SK-N-SH (cell line): ENCODE measurements at regions not wholly inside any gene's neighbourhood (a gene's known extent, or its start where the extent isn't known, plus 50 kb on each side); places are given as distances from the start of the nearest gene placed in this dataset.
A peak's percentile ranks its signal among the peaks of the same experiment; 100 is the strongest.

Experiments used
- CTCF ChIA-PET: fragments of 300-600, 350-600 bp; formaldehyde crosslinking; extraction: SDS; loops from one replicate; lab custom pipeline; 2021; lab: Yijun Ruan, JAX
- POLR2A ChIA-PET: fragments of 350-600 bp; sonication (Branson Sonifier 250); formaldehyde crosslinking; extraction: SDS; loops from one replicate; lab custom pipeline; 2020; ENCODE audit warnings: antibody characterized with exemption, inconsistent platforms; lab: Yijun Ruan, JAX
- DNase-seq: peaks from one replicate; pipeline ENCODE4 v3.0.0; 2012
- H2AFZ ChIP-seq: fragments of 200-600 bp; sonication (generic); 2 replicates; pipeline ENCODE4 v1.8.1; 2016; ENCODE audit warnings: antibody characterized with exemption, mild to moderate bottlenecking, low read depth
- H3F3A ChIP-seq: fragments of 200-600 bp; sonication (generic); replicated peaks from 2 replicates; pipeline ENCODE3; 2016; ENCODE audit warnings: antibody characterized with exemption, mild to moderate bottlenecking; ENCODE audit not compliant: insufficient read depth
- H3K27ac ChIP-seq, 2 experiments: fragments of 200-500 bp in 1 of 2; fragments of 200-600 bp in 1 of 2; sonication (Bioruptor generic) in 1 of 2; sonication (generic), shearing (Covaris generic) in 1 of 2; 2 replicates each; pipeline versions ENCODE4 v1.5.1 to v1.6.1; 2014 to 2016; ENCODE audit warnings: low read depth in 2 of 2, inconsistent platforms in 1 of 2, low read length in 1 of 2, mild to moderate bottlenecking in 1 of 2, mixed read lengths in 1 of 2
- H3K27me3 ChIP-seq: fragments of 200-600 bp; sonication (generic), shearing (Covaris generic); 2 replicates; pipeline ENCODE4 v1.6.1; 2016; ENCODE audit warnings: mixed run types; ENCODE audit not compliant: insufficient read depth
- H3K36me3 ChIP-seq, 2 experiments: fragments of 200-500 bp in 1 of 2; fragments of 200-600 bp in 1 of 2; sonication (Bioruptor generic) in 1 of 2; sonication (generic) in 1 of 2; replicated peaks in 1 of 2; 2 replicates each; pipeline versions ENCODE3 to v1.5.1; 2014 to 2016; ENCODE audit warnings: low read length in 1 of 2, mild to moderate bottlenecking in 1 of 2; ENCODE audit not compliant: insufficient read depth in 2 of 2, control insufficient read depth in 1 of 2
- H3K4me1 ChIP-seq, 2 experiments: fragments of 200-500 bp in 1 of 2; fragments of 200-600 bp in 1 of 2; sonication (Bioruptor generic) in 1 of 2; sonication (generic), shearing (Covaris generic) in 1 of 2; 2 replicates each; pipeline versions ENCODE4 v1.5.1 to v1.6.1; 2014 to 2016; ENCODE audit warnings: low read depth in 1 of 2, low read length in 1 of 2, mixed run types in 1 of 2; ENCODE audit not compliant: insufficient read depth in 2 of 2, control insufficient read depth in 1 of 2
- H3K4me2 ChIP-seq: fragments of 200-600 bp; sonication (generic), shearing (Covaris generic); 2 replicates; pipeline ENCODE4 v1.6.1; 2017; ENCODE audit warnings: mixed run types
- H3K4me3 ChIP-seq, 2 experiments: fragments of 200-500 bp in 1 of 2; fragments of 200-600 bp in 1 of 2; sonication (Bioruptor generic) in 1 of 2; sonication (generic), shearing (Covaris generic) in 1 of 2; 2 replicates each; pipeline versions ENCODE4 v1.5.1 to v1.8.1; 2014 to 2016; ENCODE audit warnings: low read depth in 2 of 2, inconsistent platforms in 1 of 2, low read length in 1 of 2, mild to moderate bottlenecking in 1 of 2, mixed read lengths in 1 of 2, moderate library complexity in 1 of 2
- H3K79me2 ChIP-seq: fragments of 200-600 bp; sonication (generic); 2 replicates; pipeline ENCODE4 v1.8.1; 2017; ENCODE audit warnings: mild to moderate bottlenecking; ENCODE audit not compliant: insufficient read depth
- H3K9ac ChIP-seq: fragments of 200-600 bp; sonication (generic); 2 replicates; pipeline ENCODE4 v1.6.1; 2017; ENCODE audit warnings: mixed run types
- H3K9me2 ChIP-seq: fragments of 200-600 bp; sonication (generic); 2 replicates; pipeline ENCODE4 v1.6.1; 2017; ENCODE audit warnings: mixed run types
- H3K9me3 ChIP-seq: fragments of 200-600 bp; sonication (generic); 2 replicates; pipeline ENCODE4 v1.6.1; 2017; ENCODE audit warnings: mixed run types, mild to moderate bottlenecking, moderate library complexity
- H4K20me1 ChIP-seq: fragments of 200-600 bp; sonication (generic); 2 replicates; pipeline ENCODE4 v1.6.1; 2017; ENCODE audit warnings: mild to moderate bottlenecking, mixed run types; ENCODE audit not compliant: insufficient read depth
- CHD2 ChIP-seq: fragments of 150-350 bp; IDR thresholded peaks from 2 replicates; pipeline ENCODE4 v1.6.1; 2018; ENCODE audit warnings: low read length; ENCODE audit not compliant: partially characterized antibody
- EP300 ChIP-seq, 2 experiments: IDR thresholded peaks; 2 replicates each; pipeline versions ENCODE4 v1.4.0 to v1.6.1; 2012; ENCODE audit warnings: borderline replicate concordance in 1 of 2, low read depth in 1 of 2, low read length in 1 of 2
- FOSL2 ChIP-seq: IDR thresholded peaks from 2 replicates; pipeline ENCODE4 v1.4.0; 2012; ENCODE audit warnings: low read depth, mild to moderate bottlenecking, moderate library complexity, borderline replicate concordance
- FOXM1 ChIP-seq: IDR thresholded peaks from 2 replicates; pipeline ENCODE4 v1.4.0; 2012; ENCODE audit warnings: low read depth, mild to moderate bottlenecking
- GABPA ChIP-seq: IDR thresholded peaks from 2 replicates; pipeline ENCODE4 v1.4.0; 2012; ENCODE audit warnings: low read depth, mild to moderate bottlenecking
- NFIC ChIP-seq: IDR thresholded peaks from 2 replicates; pipeline ENCODE4 v1.4.0; 2012; ENCODE audit warnings: borderline replicate concordance
- RAD21 ChIP-seq: IDR thresholded peaks from 2 replicates; pipeline ENCODE4 v1.6.1; 2012; ENCODE audit warnings: mild to moderate bottlenecking, low read length
- RCOR1 ChIP-seq: fragments of 150-350 bp; IDR thresholded peaks from 2 replicates; pipeline ENCODE4 v1.6.1; 2017; ENCODE audit warnings: antibody characterized with exemption, low read length
- RFX5 ChIP-seq: IDR thresholded peaks from 2 replicates; pipeline ENCODE4 v1.6.1; 2012; ENCODE audit warnings: mild to moderate bottlenecking, improper control_type of control experiment, low read length
- RXRA ChIP-seq: IDR thresholded peaks from 2 replicates; pipeline ENCODE4 v1.4.0; 2012; ENCODE audit warnings: low read depth, mild to moderate bottlenecking, borderline replicate concordance
- SIN3A ChIP-seq: IDR thresholded peaks from 2 replicates; pipeline ENCODE4 v1.6.1; 2012; ENCODE audit warnings: low read depth, mild to moderate bottlenecking, low read length, moderate library complexity, borderline replicate concordance
- TCF12 ChIP-seq: IDR thresholded peaks from 2 replicates; pipeline ENCODE4 v1.4.0; 2012
- WGBS: methylation state at CpG from one replicate; pipeline ENCODE4 v1.1.6; 2017; ENCODE audit warnings: low lambda C conversion rate; 5-methylcytosine and 5-hydroxymethylcytosine counted together
- TF ChIP-seq, protein P1 (sequence below): IDR thresholded peaks from 2 replicates; pipeline ENCODE4 v1.4.0; 2012; ENCODE audit warnings: low read depth
- TF ChIP-seq, protein P2 (sequence below): fragments of 200-600 bp; sonication (generic); IDR thresholded peaks from 2 replicates; pipeline ENCODE4 v1.6.1; 2017; ENCODE audit warnings: antibody characterized with exemption, mild to moderate bottlenecking, moderate library complexity
- TF ChIP-seq, protein P3 (sequence below): IDR thresholded peaks from 2 replicates; pipeline ENCODE4 v1.4.0; 2012; ENCODE audit warnings: low read depth, borderline replicate concordance
- TF ChIP-seq, protein P4 (sequence below): IDR thresholded peaks from 2 replicates; pipeline ENCODE4 v1.6.1; 2012; ENCODE audit warnings: mild to moderate bottlenecking, low read depth, low read length, moderate library complexity

DNA sequence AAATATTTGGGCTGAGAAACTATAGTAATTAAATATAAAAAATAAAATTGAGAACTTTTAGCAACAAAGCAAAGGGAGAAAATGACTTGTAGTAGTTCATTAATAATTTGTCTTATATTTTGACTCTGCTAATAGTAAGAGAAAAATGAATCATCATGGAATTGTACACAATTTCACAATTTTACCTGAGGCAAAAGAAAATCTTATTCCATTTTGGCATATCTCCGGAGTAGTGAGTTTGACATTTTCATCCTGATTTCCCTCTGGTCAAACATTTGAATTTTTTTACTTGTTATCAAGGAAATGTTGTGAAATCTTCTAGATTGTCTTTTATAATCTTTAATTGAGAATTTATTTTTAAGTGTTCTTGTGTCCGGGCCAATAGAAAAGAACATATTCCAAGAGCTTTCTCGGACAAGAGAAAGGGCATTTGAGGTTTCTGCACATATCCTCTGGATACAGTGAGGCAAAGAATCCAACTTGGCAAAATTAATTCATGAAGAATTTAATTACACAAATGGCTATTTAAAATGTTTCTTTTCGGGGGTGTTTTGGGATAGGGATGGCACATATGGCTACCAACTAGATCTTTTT, 89.3 kb upstream of the IGSF10 start:
- POLR2A ChIA-PET: no interaction called here
- Histone ChIP-seq H3K36me3 (no peaks in the 10 kb centered on the region), H2AFZ (no peak overlapping the region), H3K4me2 (no peak overlapping the region), H3K9me2 (no peaks in the 10 kb centered on the region), H3K27ac (peak overlapping the region in 1 of 2 experiments; percentile 60; a peak in 1 of 4 replicates), H3F3A (no peaks in the 10 kb centered on the region), H4K20me1 (no peaks in the 10 kb centered on the region), H3K4me3 (no peak overlapping the region), H3K79me2 (no peaks in the 10 kb centered on the region), H3K9ac (no peak overlapping the region), H3K27me3 (no peaks in the 10 kb centered on the region), H3K4me1 (peaks cover 0 to 6% of the 10 kb centered on the region in 2 experiments; a peak in 3 of 4 replicates), H3K9me3 (no peaks in the 10 kb centered on the region)
- TF ChIP-seq CHD2 (no peak), RFX5 (no peak), EP300 (IDR thresholded peaks at IDR 0.05; ENCODE audit: borderline replicate concordance in 1 of 2, low read depth in 1 of 2, low read length in 1 of 2) (no peak)
- no peak for DNase-seq
- WGBS: 55% methylated on average over 4 of the region's 4 CpGs
- CTCF ChIA-PET: interaction anchor here (0.6 kb wide), 1 partner anchor 43 kb away, joined by 3 read pairs; no protein-coding TSS in a partner anchor

DNA sequence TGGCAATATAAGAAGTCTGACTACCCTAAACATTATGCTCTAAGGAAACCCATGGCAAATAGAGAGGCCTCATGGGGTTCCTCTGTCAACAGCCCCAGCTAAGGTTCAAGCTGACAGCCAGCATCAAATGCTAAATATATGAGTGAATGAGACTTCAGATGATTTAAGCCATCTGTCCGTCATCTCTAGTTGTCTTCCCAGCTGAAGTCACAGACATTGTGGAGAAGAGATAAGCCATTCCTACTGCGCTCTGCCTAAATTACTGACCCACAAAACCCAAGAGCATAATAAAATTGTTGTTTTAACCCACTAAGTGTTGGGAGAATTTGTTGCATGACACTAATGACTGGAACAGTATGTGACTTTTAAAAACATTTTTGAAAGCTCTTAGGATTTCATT, 87.3 kb upstream of the IGSF10 start:
- no peak overlapping the region for H3K4me3 ChIP-seq
- no peak for DNase-seq

DNA sequence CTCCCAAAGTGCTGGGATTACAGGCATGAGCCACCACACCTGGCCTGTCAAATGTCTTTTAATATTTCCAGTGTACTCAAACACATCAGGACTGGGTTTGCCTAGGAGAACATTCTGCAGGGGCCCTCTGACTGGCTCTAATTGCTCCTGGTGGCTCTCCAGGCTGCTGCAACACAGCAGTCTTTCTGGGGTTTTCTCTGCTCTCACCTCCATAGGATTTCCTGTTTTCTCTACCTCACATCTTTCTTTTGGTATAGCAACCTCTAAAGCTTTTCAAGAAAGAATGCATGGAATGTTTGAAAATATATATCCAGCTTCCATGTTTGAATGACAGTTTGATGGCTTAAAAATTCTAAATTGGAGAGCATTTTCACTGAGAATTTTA, 83.3 kb upstream of the IGSF10 start:
- no peak overlapping the region for H3K4me3 ChIP-seq
- peaks cover 7 to 18% of the 10 kb centered on the region in 2 experiments; a peak in 3 of 4 replicates for H3K4me1 ChIP-seq
- no peak overlapping the region for H3K4me2 ChIP-seq
- H4K20me1 ChIP-seq: no peaks in the 10 kb centered on the region
- CTCF ChIA-PET: no interaction called here
- H3K9me3 ChIP-seq: no peaks in the 10 kb centered on the region
- H3F3A ChIP-seq: peaks cover 20% of the 10 kb centered on the region
- H3K36me3 ChIP-seq: no peaks in the 10 kb centered on the region
- no peaks in the 10 kb centered on the region for H3K9me2 ChIP-seq
- no peak overlapping the region for H3K27ac ChIP-seq
- POLR2A ChIA-PET: no interaction called here
- no peaks in the 10 kb centered on the region for H3K27me3 ChIP-seq
- DNase-seq: no peak
- H2AFZ ChIP-seq: no peak overlapping the region
- H3K9ac ChIP-seq: no peak overlapping the region
- no peaks in the 10 kb centered on the region for H3K79me2 ChIP-seq
- TF ChIP-seq RAD21 (no peak), NFIC (no peak), TCF12 (no peak), SIN3A (no peak), GABPA (no peak), FOSL2 (no peak), RXRA (no peak), RCOR1 (no peak), FOXM1 (no peak)
- TF ChIP-seq, protein P1, sequence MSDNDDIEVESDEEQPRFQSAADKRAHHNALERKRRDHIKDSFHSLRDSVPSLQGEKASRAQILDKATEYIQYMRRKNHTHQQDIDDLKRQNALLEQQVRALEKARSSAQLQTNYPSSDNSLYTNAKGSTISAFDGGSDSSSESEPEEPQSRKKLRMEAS: no peak
- TF ChIP-seq, protein P2, sequence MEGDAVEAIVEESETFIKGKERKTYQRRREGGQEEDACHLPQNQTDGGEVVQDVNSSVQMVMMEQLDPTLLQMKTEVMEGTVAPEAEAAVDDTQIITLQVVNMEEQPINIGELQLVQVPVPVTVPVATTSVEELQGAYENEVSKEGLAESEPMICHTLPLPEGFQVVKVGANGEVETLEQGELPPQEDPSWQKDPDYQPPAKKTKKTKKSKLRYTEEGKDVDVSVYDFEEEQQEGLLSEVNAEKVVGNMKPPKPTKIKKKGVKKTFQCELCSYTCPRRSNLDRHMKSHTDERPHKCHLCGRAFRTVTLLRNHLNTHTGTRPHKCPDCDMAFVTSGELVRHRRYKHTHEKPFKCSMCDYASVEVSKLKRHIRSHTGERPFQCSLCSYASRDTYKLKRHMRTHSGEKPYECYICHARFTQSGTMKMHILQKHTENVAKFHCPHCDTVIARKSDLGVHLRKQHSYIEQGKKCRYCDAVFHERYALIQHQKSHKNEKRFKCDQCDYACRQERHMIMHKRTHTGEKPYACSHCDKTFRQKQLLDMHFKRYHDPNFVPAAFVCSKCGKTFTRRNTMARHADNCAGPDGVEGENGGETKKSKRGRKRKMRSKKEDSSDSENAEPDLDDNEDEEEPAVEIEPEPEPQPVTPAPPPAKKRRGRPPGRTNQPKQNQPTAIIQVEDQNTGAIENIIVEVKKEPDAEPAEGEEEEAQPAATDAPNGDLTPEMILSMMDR: no peak
- TF ChIP-seq, protein P3, sequence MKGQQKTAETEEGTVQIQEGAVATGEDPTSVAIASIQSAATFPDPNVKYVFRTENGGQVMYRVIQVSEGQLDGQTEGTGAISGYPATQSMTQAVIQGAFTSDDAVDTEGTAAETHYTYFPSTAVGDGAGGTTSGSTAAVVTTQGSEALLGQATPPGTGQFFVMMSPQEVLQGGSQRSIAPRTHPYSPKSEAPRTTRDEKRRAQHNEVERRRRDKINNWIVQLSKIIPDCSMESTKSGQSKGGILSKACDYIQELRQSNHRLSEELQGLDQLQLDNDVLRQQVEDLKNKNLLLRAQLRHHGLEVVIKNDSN: no peak
- TF ChIP-seq, protein P4, sequence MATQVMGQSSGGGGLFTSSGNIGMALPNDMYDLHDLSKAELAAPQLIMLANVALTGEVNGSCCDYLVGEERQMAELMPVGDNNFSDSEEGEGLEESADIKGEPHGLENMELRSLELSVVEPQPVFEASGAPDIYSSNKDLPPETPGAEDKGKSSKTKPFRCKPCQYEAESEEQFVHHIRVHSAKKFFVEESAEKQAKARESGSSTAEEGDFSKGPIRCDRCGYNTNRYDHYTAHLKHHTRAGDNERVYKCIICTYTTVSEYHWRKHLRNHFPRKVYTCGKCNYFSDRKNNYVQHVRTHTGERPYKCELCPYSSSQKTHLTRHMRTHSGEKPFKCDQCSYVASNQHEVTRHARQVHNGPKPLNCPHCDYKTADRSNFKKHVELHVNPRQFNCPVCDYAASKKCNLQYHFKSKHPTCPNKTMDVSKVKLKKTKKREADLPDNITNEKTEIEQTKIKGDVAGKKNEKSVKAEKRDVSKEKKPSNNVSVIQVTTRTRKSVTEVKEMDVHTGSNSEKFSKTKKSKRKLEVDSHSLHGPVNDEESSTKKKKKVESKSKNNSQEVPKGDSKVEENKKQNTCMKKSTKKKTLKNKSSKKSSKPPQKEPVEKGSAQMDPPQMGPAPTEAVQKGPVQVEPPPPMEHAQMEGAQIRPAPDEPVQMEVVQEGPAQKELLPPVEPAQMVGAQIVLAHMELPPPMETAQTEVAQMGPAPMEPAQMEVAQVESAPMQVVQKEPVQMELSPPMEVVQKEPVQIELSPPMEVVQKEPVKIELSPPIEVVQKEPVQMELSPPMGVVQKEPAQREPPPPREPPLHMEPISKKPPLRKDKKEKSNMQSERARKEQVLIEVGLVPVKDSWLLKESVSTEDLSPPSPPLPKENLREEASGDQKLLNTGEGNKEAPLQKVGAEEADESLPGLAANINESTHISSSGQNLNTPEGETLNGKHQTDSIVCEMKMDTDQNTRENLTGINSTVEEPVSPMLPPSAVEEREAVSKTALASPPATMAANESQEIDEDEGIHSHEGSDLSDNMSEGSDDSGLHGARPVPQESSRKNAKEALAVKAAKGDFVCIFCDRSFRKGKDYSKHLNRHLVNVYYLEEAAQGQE: no peak

More for the DNA sequence above, 87.3 kb upstream of the IGSF10 start:
- H3K9ac ChIP-seq: no peak overlapping the region
- H3F3A ChIP-seq: no peaks in the 10 kb centered on the region
- 90% methylated on average over 2 of the region's 2 CpGs for WGBS
- no peaks in the 10 kb centered on the region for H4K20me1 ChIP-seq
- H3K4me2 ChIP-seq: no peak overlapping the region
- no peak overlapping the region for H2AFZ ChIP-seq
- ChIA-PET POLR2A (no interaction called here), CTCF (no interaction called here)
- H3K79me2 ChIP-seq: no peaks in the 10 kb centered on the region
- peaks cover 11% of the 10 kb centered on the region in 2 experiments; a peak in 3 of 4 replicates for H3K4me1 ChIP-seq
- H3K36me3 ChIP-seq: no peaks in the 10 kb centered on the region
- H3K27me3 ChIP-seq: no peaks in the 10 kb centered on the region
- no peak for TF ChIP-seq SIN3A
- no peak overlapping the region for H3K27ac ChIP-seq
- no peaks in the 10 kb centered on the region for H3K9me3 ChIP-seq
- no peaks in the 10 kb centered on the region for H3K9me2 ChIP-seq
